ENCODE measurements at regions not wholly inside any gene's neighbourhood (a gene's known extent, or its start where the extent isn't known, plus 50 kb on each side); places are given as distances from the start of the nearest gene placed in this dataset.
"Not testable (repeated sequence)": the region's sequence is repeated elsewhere in the genome, so short reads cannot be mapped to it uniquely, and the experiment has no call there.

DNA sequence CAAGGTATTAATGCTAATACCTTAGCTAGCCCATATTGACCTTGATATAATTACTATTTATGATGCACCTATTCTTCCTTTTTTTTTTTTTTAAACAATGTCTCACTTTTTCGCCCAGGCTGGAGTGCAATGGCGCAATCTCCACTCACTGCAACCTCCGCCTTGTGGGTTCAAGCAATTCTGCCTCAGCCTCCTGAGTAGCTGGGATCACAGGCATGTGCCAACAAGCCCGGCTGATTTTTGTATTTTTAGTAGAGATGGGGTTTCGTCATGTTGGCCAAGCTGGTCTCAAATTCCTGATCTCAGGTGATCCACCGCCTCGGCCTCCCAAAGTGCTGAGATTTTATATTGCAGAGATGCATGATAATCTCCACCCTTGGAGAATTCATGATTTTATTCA is 1028.0 kb downstream of the MAT2B start:
- TF ChIP-seq, protein P1, sequence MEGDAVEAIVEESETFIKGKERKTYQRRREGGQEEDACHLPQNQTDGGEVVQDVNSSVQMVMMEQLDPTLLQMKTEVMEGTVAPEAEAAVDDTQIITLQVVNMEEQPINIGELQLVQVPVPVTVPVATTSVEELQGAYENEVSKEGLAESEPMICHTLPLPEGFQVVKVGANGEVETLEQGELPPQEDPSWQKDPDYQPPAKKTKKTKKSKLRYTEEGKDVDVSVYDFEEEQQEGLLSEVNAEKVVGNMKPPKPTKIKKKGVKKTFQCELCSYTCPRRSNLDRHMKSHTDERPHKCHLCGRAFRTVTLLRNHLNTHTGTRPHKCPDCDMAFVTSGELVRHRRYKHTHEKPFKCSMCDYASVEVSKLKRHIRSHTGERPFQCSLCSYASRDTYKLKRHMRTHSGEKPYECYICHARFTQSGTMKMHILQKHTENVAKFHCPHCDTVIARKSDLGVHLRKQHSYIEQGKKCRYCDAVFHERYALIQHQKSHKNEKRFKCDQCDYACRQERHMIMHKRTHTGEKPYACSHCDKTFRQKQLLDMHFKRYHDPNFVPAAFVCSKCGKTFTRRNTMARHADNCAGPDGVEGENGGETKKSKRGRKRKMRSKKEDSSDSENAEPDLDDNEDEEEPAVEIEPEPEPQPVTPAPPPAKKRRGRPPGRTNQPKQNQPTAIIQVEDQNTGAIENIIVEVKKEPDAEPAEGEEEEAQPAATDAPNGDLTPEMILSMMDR (IDR thresholded peaks at IDR 0.05 in 4 of 5, conservative IDR thresholded peaks at IDR 0.05 in 1 of 5), result not testable (repeated sequence)
- TF ChIP-seq POLR2A (IDR thresholded peaks at IDR 0.05), result not testable (repeated sequence)

Measured in gastrocnemius medialis (tissue), 4 donors.